K562 (cell line): ENCODE measurements at regions not wholly inside any gene's neighbourhood (a gene's known extent, or its start where the extent isn't known, plus 50 kb on each side); places are given as distances from the start of the nearest gene placed in this dataset.

Experiments used
- ATAC-seq: fragments of 200-7000 bp; cut with Tn5 transposase; 3 replicates; pipeline ENCODE4 v1.9.1; 2020; ENCODE audit warnings: moderate library complexity
- BruUV-seq: library from RNA; stranded (reverse); fragments of 400-500 nt; replicated peaks from 2 replicates; lab custom pipeline; 2021; lab: Mats Ljungman, UMichigan
- CTCF ChIA-PET: fragments of 300-600 bp; formaldehyde crosslinking; extraction: SDS; loops from one replicate; lab custom pipeline; 2021; ENCODE audit warnings: low intra/inter-chr PET ratio; lab: Yijun Ruan, JAX
- POLR2A ChIA-PET: fragments of 300-600, 350-650 bp; sonication (Branson Sonifier 250); formaldehyde crosslinking; extraction: SDS; loops from one replicate; lab custom pipeline; 2021; ENCODE audit warnings: antibody characterized with exemption, inconsistent platforms; lab: Yijun Ruan, JAX
- DNase-seq, 4 experiments: peaks; one replicate each; pipeline versions ENCODE4 v3.0.0 to v3.0.0-alpha.2; 2011 to 2018; ENCODE audit warnings: low spot score in 3 of 4, mixed read lengths in 3 of 4; ENCODE audit errors: extremely low read depth in 1 of 4
- FAIRE-seq: peaks from 2 replicates; lab custom pipeline; 2011; peaks lifted over from hg19 to GRCh38; lab: Jason Lieb, UNC
- H2AFZ ChIP-seq: 2 replicates; pipeline ENCODE4 v1.6.0; 2011; ENCODE audit warnings: low read depth, low read length, control low read depth, inconsistent platforms
- H3K27ac ChIP-seq: fragments of 200-600 bp; 3 replicates; pipeline ENCODE4 v1.8.0; 2011; ENCODE audit warnings: low read depth, mild to moderate bottlenecking, control low read depth, inconsistent platforms, low read length, moderate library complexity, mixed read lengths; ENCODE audit errors: extremely low read depth
- H3K27me3 ChIP-seq, 2 experiments: fragments of 300-600 bp in 1 of 2; 2 replicates in 1 of 2; 3 replicates in 1 of 2; pipeline versions ENCODE4 v1.6.0 to v1.8.0; 2011; ENCODE audit warnings: inconsistent platforms in 2 of 2, low read length in 2 of 2, mild to moderate bottlenecking in 1 of 2, mixed read lengths in 1 of 2, moderate library complexity in 1 of 2; ENCODE audit not compliant: control insufficient read depth in 2 of 2, insufficient read depth in 2 of 2
- H3K36me3 ChIP-seq: fragments of 300-600 bp; 3 replicates; pipeline ENCODE4 v1.8.0; 2011; ENCODE audit warnings: mild to moderate bottlenecking, low read length, inconsistent platforms; ENCODE audit not compliant: control insufficient read depth, insufficient read depth
- H3K4me1 ChIP-seq, 2 experiments: fragments of 200-600 bp in 1 of 2; replicated peaks in 1 of 2; 2 replicates in 1 of 2; 3 replicates in 1 of 2; pipeline versions ENCODE4 v1.5.1 to v1.8.0; 2011; ENCODE audit warnings: inconsistent platforms in 2 of 2, low read length in 2 of 2, mild to moderate bottlenecking in 1 of 2, mixed read lengths in 1 of 2, moderate library complexity in 1 of 2; ENCODE audit not compliant: control insufficient read depth in 2 of 2, insufficient read depth in 2 of 2
- H3K4me2 ChIP-seq: 2 replicates; pipeline ENCODE4 v1.6.1; 2011; ENCODE audit warnings: low read length, control low read depth, inconsistent platforms, mixed read lengths; ENCODE audit not compliant: insufficient read depth
- H3K4me3 ChIP-seq: fragments of 200-600 bp; sonication (generic), shearing (Covaris generic); 2 replicates; pipeline ENCODE4 v1.5.1; 2016; ENCODE audit warnings: control low read depth, inconsistent platforms
- H3K79me2 ChIP-seq: fragments of 200-600 bp; 3 replicates; pipeline ENCODE4 v1.8.0; 2011; ENCODE audit warnings: low read length, inconsistent platforms; ENCODE audit not compliant: control insufficient read depth, insufficient read depth
- H3K9ac ChIP-seq, 2 experiments: 2 replicates each; pipeline versions ENCODE4 v1.6.0 to v1.6.1; 2011; ENCODE audit warnings: low read depth in 2 of 2, low read length in 2 of 2, control low read depth in 1 of 2, inconsistent platforms in 1 of 2, mild to moderate bottlenecking in 1 of 2, mixed read lengths in 1 of 2; ENCODE audit not compliant: insufficient read depth in 1 of 2
- H3K9me1 ChIP-seq: one replicate; pipeline ENCODE4 v1.6.0; 2011; ENCODE audit warnings: inconsistent platforms, mild to moderate bottlenecking, low read length, moderate library complexity; ENCODE audit not compliant: control insufficient read depth, insufficient read depth
- H3K9me3 ChIP-seq: replicated peaks from 2 replicates; pipeline ENCODE4 v1.5.1; 2011; ENCODE audit warnings: low read depth, low read length, inconsistent platforms; ENCODE audit not compliant: control insufficient read depth, insufficient read depth
- H4K20me1 ChIP-seq: replicated peaks from 2 replicates; pipeline ENCODE4 v1.6.1; 2011; ENCODE audit warnings: low read length, inconsistent platforms, mixed read lengths; ENCODE audit not compliant: control insufficient read depth, insufficient read depth
- BRD4 ChIP-seq: fragments of 200-600 bp; sonication (generic); IDR thresholded peaks from 2 replicates; pipeline ENCODE4 v1.6.1; 2017; ENCODE audit warnings: inconsistent platforms
- FOXM1 ChIP-seq, 2 experiments: fragments of 450-650 bp in 1 of 2; sonication (generic) in 1 of 2; formaldehyde crosslinking in 1 of 2; IDR thresholded peaks; 2 replicates each; pipeline versions ENCODE4 v1.6.1 to v1.9.0; 2017 to 2022; ENCODE audit warnings: low read depth in 2 of 2, mild to moderate bottlenecking in 2 of 2, missing genetic modification reagents in 1 of 2, moderate library complexity in 1 of 2
- HMG20B ChIP-seq: fragments of 250-450 bp; sonication (Bioruptor Pico); IDR thresholded peaks from 2 replicates; pipeline ENCODE4 v1.5.0; 2021; ENCODE audit warnings: mild to moderate bottlenecking
- JUNB ChIP-seq: fragments of 450-650 bp; formaldehyde crosslinking; conservative IDR thresholded peaks from 2 replicates; pipeline ENCODE4 v1.4.0; 2020; ENCODE audit warnings: mild to moderate bottlenecking
- MED1 ChIP-seq: sonication (generic); formaldehyde crosslinking; IDR thresholded peaks from 2 replicates; pipeline ENCODE4 v1.8.1; 2023; ENCODE audit warnings: missing genetic modification reagents, borderline replicate concordance
- NR4A1 ChIP-seq, 2 experiments: fragments of 250-450 bp in 1 of 2; fragments of 450-650 bp in 1 of 2; sonication (Bioruptor Pico) in 1 of 2; IDR thresholded peaks; 2 replicates each; pipeline versions ENCODE4 v1.4.0 to v1.6.1; 2016 to 2020; ENCODE audit warnings: mild to moderate bottlenecking in 2 of 2, missing compliant biosample characterization in 1 of 2, missing genetic modification characterization in 1 of 2, moderate library complexity in 1 of 2
- PBX2 ChIP-seq, 2 experiments: IDR thresholded peaks in 1 of 2; conservative IDR thresholded peaks in 1 of 2; 2 replicates each; pipeline ENCODE4 v1.6.1; 2016; ENCODE audit warnings: low read depth in 2 of 2, mild to moderate bottlenecking in 1 of 2, missing compliant biosample characterization in 1 of 2, missing genetic modification characterization in 1 of 2, moderate library complexity in 1 of 2
- TCF15 ChIP-seq: fragments of 250-450 bp; sonication (Bioruptor Pico); IDR thresholded peaks from 2 replicates; pipeline ENCODE4 v1.8.0; 2022; ENCODE audit warnings: moderate library complexity, mild to moderate bottlenecking, inconsistent platforms
- ZNF695 ChIP-seq: fragments of 450-650 bp; formaldehyde crosslinking; IDR thresholded peaks from 2 replicates; pipeline ENCODE4 v1.4.0; 2020; ENCODE audit warnings: mild to moderate bottlenecking, moderate library complexity
- WGBS: fragments of 100-300 bp; shearing (Covaris generic); methylation state at CpG from one replicate; pipeline ENCODE4 v1.1.6; 2016; ENCODE audit warnings: low coverage, mixed read lengths; ENCODE audit not compliant: insufficient coverage; ENCODE audit errors: missing lambda C conversion rate; 5-methylcytosine and 5-hydroxymethylcytosine counted together
- in situ Hi-C: fragments of 300-500 bp; cut with MboI; formaldehyde crosslinking; loops from 4 replicates; pipeline ENCODE4 v1.15.0; 2018; ENCODE audit warnings: inconsistent platforms, mixed read lengths
- intact Hi-C: fragments of 100-400 bp; cut with micrococcal nuclease; formaldehyde crosslinking; loops from 2 replicates; pipeline ENCODE4 v1.14.2; 2022

GRCh38 chr7:142442396-142442795 is 184.5 kb upstream of the PRSS58 start:
- Histone ChIP-seq H3K27me3 (peaks cover 0 to 4% of the 10 kb centered on the region in 2 experiments; a peak in 1 of 5 replicates), H4K20me1 (no peaks in the 10 kb centered on the region), H3K9me1 (no peaks in the 10 kb centered on the region), H3K9me3 (no peaks in the 10 kb centered on the region), H2AFZ (no peak overlapping the region), H3K27ac (no peak overlapping the region), H3K4me2 (no peak overlapping the region), H3K9ac (no peak overlapping the region), H3K4me3 (no peak overlapping the region), H3K79me2 (no peaks in the 10 kb centered on the region), H3K4me1 (no peaks in the 10 kb centered on the region), H3K36me3 (no peaks in the 10 kb centered on the region)
- DNase-seq (no peak), FAIRE-seq (no peak), ATAC-seq (no peak)
- ChIA-PET POLR2A (interaction anchor here (0.6 kb wide), 1 partner anchor 518 kb away, joined by 4 read pairs; no protein-coding TSS in a partner anchor), CTCF (no interaction called here)
- in situ Hi-C loops (no loop called here), intact Hi-C loops (no loop called here)
- WGBS, result 2% methylated on average over 6 of the region's 6 CpGs
- TF ChIP-seq HMG20B (CRISPR knock-in tag) (no peak), TCF15 (no peak), JUNB (CRISPR knock-in tag) (no peak), BRD4 (no peak), FOXM1 (IDR thresholded peaks at IDR 0.05; ENCODE audit: low read depth) (no peak), FOXM1 (CRISPR knock-in tag; IDR thresholded peaks at IDR 0.05; ENCODE audit: low read depth) (no peak), PBX2 (CRISPR knock-in tag; IDR thresholded peaks at IDR 0.05; ENCODE audit: low read depth) (no peak), PBX2 (tag; conservative IDR thresholded peaks at IDR 0.05; ENCODE audit: low read depth) (no peak), ZNF695 (CRISPR knock-in tag) (no peak), MED1 (CRISPR knock-in tag) (no peak), NR4A1 (CRISPR knock-in tag; IDR thresholded peaks at IDR 0.05) (no peak), NR4A1 (tag; IDR thresholded peaks at IDR 0.05) (no peak)
- BruUV-seq, result no TSS peak
